ENCODE measurements at regions not wholly inside any gene's neighbourhood (a gene's known extent, or its start where the extent isn't known, plus 50 kb on each side); places are given as distances from the start of the nearest gene placed in this dataset.

GRCh38 chr11:27246925-27247324 is 116.1 kb downstream of the CCDC34 start:
- TF ChIP-seq CTCF (IDR thresholded peaks at IDR 0.05) (no peak), POLR2A (IDR thresholded peaks at IDR 0.05) (no peak), EP300 (IDR thresholded peaks at IDR 0.05; ENCODE audit: low read depth) (no peak), POLR2AphosphoS5 (IDR thresholded peaks at IDR 0.05) (no peak)

Data from transverse colon (tissue), 4 donors.